ENCODE measurements at regions not wholly inside any gene's neighbourhood (a gene's known extent, or its start where the extent isn't known, plus 50 kb on each side); places are given as distances from the start of the nearest gene placed in this dataset.
"Not testable (repeated sequence)": the region's sequence is repeated elsewhere in the genome, so short reads cannot be mapped to it uniquely, and the experiment has no call there.

GRCh38 chr4:49558916-49559676 is 573.0 kb downstream of the CWH43 start:
- H3K9me3 Mint-ChIP-seq, result peaks cover 30% of the 10 kb centered on the region
- not testable (repeated sequence) for H3K4me1 Mint-ChIP-seq (ENCODE audit: low read depth); H3K4me3 Mint-ChIP-seq; H3K36me3 Mint-ChIP-seq (ENCODE audit: low read depth); H3K27ac Mint-ChIP-seq; H3K27me3 Mint-ChIP-seq (ENCODE audit: low read depth)

- peaks cover 24% of the 10 kb centered on the region for H3K9me3 Mint-ChIP-seq
- H3K36me3 Mint-ChIP-seq (ENCODE audit: low read depth); H3K4me3 Mint-ChIP-seq; H3K4me1 Mint-ChIP-seq (ENCODE audit: low read depth); H3K27me3 Mint-ChIP-seq (ENCODE audit: low read depth); H3K27ac Mint-ChIP-seq: not testable (repeated sequence)
These were observed 574.2 kb downstream of the CWH43 start for GRCh38 chr4:49560131-49560816.

GRCh38 chr4:49560883-49561282 is 574.8 kb downstream of the CWH43 start:
- H3K4me3 Mint-ChIP-seq; H3K27me3 Mint-ChIP-seq (ENCODE audit: low read depth); H3K27ac Mint-ChIP-seq; H3K36me3 Mint-ChIP-seq (ENCODE audit: low read depth); H3K4me1 Mint-ChIP-seq (ENCODE audit: low read depth): not testable (repeated sequence)
- peaks cover 24% of the 10 kb centered on the region for H3K9me3 Mint-ChIP-seq

- H3K4me3 Mint-ChIP-seq; H3K4me1 Mint-ChIP-seq (ENCODE audit: low read depth); H3K36me3 Mint-ChIP-seq (ENCODE audit: low read depth); H3K27me3 Mint-ChIP-seq (ENCODE audit: low read depth); H3K27ac Mint-ChIP-seq: not testable (repeated sequence)
- peaks cover 44% of the 10 kb centered on the region for H3K9me3 Mint-ChIP-seq
These were observed 584.2 kb downstream of the CWH43 start for GRCh38 chr4:49570248-49570647.

- H3K27ac Mint-ChIP-seq; H3K4me3 Mint-ChIP-seq; H3K36me3 Mint-ChIP-seq (ENCODE audit: low read depth); H3K27me3 Mint-ChIP-seq (ENCODE audit: low read depth); H3K4me1 Mint-ChIP-seq (ENCODE audit: low read depth): not testable (repeated sequence)
- peaks cover 53% of the 10 kb centered on the region for H3K9me3 Mint-ChIP-seq
These were observed 587.7 kb downstream of the CWH43 start for GRCh38 chr4:49573666-49574215.

DNA sequence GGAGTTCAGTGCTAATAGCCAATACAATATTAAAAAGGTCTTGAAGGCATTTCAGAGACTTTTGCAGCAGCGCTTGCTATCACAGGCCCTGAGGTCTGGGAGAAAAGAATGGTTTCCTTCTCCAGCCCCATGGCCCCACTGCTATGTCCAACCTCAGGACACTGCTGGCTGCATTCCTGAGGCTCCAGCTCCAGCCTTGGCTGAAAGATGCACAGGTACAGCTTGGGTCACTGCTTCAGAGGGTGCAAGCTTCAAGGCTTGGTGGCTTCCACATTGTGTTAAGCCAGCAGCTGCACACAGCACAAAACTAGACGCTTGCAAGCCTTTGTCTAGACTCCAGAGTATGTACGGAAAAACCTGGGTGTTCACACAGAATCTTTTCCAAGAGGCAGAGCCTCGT is 589.2 kb downstream of the CWH43 start:
- peaks cover 60% of the 10 kb centered on the region for H3K9me3 Mint-ChIP-seq
- not testable (repeated sequence) for H3K27me3 Mint-ChIP-seq (ENCODE audit: low read depth); H3K4me3 Mint-ChIP-seq; H3K27ac Mint-ChIP-seq; H3K36me3 Mint-ChIP-seq (ENCODE audit: low read depth); H3K4me1 Mint-ChIP-seq (ENCODE audit: low read depth)

DNA sequence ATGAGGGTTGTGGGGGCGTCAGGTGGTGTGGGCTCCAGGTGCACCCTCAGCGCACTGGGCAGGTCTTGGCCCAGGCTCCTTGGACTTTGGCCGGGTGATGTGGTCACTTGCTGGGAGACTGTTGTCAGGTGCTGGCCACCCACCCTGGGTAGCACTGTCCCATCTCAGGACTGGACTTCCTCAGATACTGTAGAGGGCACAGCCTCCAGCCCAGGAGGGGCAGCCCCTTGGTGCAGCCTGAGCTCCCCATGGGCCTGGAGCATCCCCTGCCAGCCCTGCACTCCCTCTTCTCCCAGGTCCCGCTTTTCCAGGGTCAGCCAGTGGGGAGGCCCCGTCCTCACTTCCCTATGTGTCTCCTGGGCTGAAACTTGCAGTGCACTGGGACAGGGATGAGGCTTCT is 592.3 kb downstream of the CWH43 start:
- not testable (repeated sequence) for H3K4me1 Mint-ChIP-seq (ENCODE audit: low read depth); H3K27ac Mint-ChIP-seq; H3K27me3 Mint-ChIP-seq (ENCODE audit: low read depth); H3K4me3 Mint-ChIP-seq; H3K36me3 Mint-ChIP-seq (ENCODE audit: low read depth)
- peaks cover 51% of the 10 kb centered on the region for H3K9me3 Mint-ChIP-seq

- not testable (repeated sequence) for H3K27ac Mint-ChIP-seq; H3K27me3 Mint-ChIP-seq (ENCODE audit: low read depth); H3K4me1 Mint-ChIP-seq (ENCODE audit: low read depth); H3K4me3 Mint-ChIP-seq; H3K36me3 Mint-ChIP-seq (ENCODE audit: low read depth)
- H3K9me3 Mint-ChIP-seq, result peaks cover 46% of the 10 kb centered on the region
These were observed 592.8 kb downstream of the CWH43 start for GRCh38 chr4:49578899-49579298.

GRCh38 chr4:49580166-49580565 is 594.1 kb downstream of the CWH43 start:
- H3K27me3 Mint-ChIP-seq (ENCODE audit: low read depth), result not testable (repeated sequence)

DNA sequence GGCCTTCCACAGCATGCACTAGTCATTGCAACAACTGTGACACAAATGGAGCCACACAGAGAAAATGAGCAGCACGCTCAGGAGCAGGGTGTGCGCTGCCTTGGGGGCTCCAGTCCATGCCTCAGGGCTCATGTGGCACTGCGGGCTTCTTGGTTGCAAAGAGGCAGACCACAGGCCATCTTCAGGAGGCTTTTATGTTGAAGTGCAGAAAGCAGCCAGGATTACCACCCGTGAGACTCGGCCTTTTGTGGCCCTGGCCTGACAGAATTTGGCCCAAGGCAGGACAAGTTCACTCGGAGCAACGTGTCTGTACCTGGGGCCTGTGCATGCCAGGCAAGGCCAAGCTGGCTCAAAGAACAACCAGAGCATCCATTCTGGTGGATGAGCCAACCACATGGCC is 602.3 kb downstream of the CWH43 start:
- not testable (repeated sequence) for H3K27ac Mint-ChIP-seq; H3K27me3 Mint-ChIP-seq (ENCODE audit: low read depth); H3K4me3 Mint-ChIP-seq; H3K4me1 Mint-ChIP-seq (ENCODE audit: low read depth); H3K36me3 Mint-ChIP-seq (ENCODE audit: low read depth); H3K9me3 Mint-ChIP-seq

More at GRCh38 chr4:49580166-49580565, 594.1 kb downstream of the CWH43 start:
- not testable (repeated sequence) for H3K27ac Mint-ChIP-seq; H3K4me3 Mint-ChIP-seq; H3K4me1 Mint-ChIP-seq (ENCODE audit: low read depth); H3K36me3 Mint-ChIP-seq (ENCODE audit: low read depth)
- peaks cover 38% of the 10 kb centered on the region for H3K9me3 Mint-ChIP-seq

- H3K27me3 Mint-ChIP-seq (ENCODE audit: low read depth); H3K36me3 Mint-ChIP-seq (ENCODE audit: low read depth); H3K4me1 Mint-ChIP-seq (ENCODE audit: low read depth); H3K27ac Mint-ChIP-seq; H3K4me3 Mint-ChIP-seq: not testable (repeated sequence)
- peaks cover 13% of the 10 kb centered on the region for H3K9me3 Mint-ChIP-seq
These were observed 632.4 kb downstream of the CWH43 start for GRCh38 chr4:49618436-49618835.

- H3K27ac Mint-ChIP-seq; H3K27me3 Mint-ChIP-seq (ENCODE audit: low read depth); H3K4me1 Mint-ChIP-seq (ENCODE audit: low read depth); H3K4me3 Mint-ChIP-seq; H3K36me3 Mint-ChIP-seq (ENCODE audit: low read depth): not testable (repeated sequence)
- peaks cover 15% of the 10 kb centered on the region for H3K9me3 Mint-ChIP-seq
These were observed 640.4 kb downstream of the CWH43 start for GRCh38 chr4:49626478-49626877.
